NCI-H460 (cell line): ENCODE measurements at regions not wholly inside any gene's neighbourhood (a gene's known extent, or its start where the extent isn't known, plus 50 kb on each side); places are given as distances from the start of the nearest gene placed in this dataset.
A peak's percentile ranks its signal among the peaks of the same experiment; 100 is the strongest.
"Not testable (repeated sequence)": the region's sequence is repeated elsewhere in the genome, so short reads cannot be mapped to it uniquely, and the experiment has no call there.

Source experiments
- DNase-seq: peaks from one replicate; pipeline ENCODE4 v3.0.0-alpha.2; 2016; ENCODE audit warnings: low read depth; ENCODE audit errors: extremely low read depth

DNA sequence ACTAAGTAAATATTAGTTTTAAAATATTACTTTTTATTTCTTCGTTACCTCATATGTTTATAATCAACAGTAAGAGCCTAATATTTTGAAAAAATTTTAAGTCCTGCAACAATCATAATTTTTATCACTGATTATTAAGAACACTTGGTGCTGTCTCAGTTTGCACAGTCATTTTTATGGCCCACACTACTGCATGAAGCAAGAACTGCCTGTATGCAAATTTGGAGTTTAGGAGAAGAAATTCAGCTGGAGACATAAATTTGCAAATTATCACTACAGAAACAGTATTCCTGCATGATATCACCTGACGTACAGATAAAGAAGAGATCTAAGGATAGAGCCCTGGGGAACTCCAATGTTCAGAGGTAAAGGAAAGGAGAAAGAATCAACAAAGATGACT, 144.1 kb upstream of the RBBP8 start:
- DNase-seq = no peak

DNA sequence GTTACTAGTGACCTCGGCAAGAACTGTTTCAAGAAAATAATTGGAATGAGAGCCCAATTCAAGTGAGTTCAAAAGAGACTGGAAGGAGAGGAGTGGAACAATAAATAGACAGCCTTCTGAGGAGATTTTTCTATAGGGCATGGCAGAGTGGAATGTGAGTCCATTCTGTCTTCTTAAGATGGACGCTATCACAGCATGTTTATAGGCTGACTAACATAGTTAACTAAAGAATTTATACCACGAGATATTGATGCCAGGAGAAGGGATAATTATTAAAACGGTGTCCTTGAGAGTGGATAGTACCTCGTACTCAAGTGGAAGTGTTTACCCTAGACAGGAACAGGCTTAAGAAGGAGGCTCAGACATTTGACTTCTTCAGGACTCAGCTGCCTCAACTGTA, 143.5 kb upstream of the RBBP8 start:
- no peak for DNase-seq

DNA sequence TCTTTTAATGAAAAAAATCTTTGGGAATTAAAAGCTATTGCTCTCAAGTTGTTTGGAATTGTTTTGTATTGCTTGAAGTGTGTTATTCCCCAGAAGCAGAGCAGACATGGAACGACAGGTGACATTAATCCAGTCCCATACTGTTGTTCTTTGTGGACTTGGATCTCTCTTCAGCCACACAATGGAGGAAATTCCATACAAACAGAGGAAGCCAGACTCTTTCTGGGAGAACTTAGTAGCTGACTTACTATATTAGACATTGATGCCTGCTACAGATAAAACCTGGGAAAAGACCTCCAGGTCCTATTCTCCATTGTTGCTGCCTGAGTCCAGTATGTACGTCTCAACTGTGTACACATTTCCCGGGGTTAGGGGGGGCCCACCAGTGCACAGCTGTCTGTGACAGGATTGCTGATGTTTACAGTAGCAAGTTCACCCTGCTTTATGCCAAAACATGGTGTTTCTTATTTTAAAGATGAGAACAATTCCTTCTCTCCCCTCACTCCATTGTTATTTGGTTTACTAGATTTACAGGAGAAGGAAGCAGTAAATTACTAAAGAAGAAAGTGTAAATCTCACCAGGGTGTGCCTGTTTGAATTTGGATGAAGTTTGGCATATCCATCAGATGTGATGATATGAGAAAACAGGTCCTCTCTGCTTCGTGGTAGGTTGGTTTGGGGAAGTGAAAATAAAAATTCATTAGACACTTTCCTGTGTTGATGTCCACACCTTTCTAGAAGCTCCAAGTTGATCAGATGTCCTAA, 142.4 kb upstream of the RBBP8 start:
- no peak for DNase-seq

DNA sequence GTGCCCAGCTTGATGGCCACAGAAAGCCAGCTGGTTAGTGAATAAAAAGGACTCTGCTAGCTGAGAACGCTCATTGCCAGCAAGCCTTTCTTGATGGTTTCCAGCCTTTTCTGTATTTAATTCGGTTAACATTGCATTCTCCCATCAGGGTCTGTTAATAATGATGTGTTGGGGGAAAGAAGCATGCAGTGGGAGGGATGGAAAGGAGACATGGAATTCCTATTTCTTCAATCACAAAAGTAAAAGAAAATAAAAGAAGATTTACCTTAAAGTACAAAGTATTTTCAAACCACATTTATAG, 141.9 kb upstream of the RBBP8 start:
- DNase-seq = no peak

DNA sequence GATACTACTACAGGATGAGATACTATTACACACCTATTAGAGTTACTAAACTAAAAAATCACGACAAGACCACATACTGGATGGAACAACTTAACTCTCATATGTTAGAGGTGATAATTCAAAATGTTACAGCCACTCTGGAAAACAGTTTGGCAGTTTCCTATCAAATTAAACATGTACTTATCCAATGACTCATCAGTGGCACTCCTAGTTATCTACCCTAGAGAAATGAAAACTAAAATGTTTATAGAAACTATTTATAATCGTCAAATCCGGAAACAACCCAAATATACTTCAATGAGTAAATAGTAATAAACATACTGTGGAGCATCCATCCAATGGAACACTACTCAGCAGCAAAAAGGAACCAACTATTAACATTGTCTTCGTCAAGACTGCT, 137.0 kb upstream of the RBBP8 start:
- no peak for DNase-seq

DNA sequence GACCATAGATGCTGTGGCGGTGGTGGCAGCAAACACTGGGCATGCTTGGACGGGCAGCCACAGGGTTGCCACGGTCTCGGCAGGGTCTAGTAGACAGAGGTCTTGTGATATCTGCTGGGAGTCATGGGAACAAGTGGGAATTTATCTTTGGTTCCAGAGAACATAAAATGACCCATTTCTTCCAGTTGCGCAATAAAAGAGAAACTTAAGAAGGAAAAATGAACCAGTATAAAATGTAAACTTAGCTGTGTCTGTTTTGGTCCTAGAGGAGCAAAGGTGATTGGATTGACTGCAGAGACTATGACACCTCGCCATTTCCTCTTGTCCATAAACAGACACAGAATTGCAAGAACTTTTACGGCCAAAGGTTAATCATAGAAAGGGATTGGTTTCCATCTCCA, 132.6 kb upstream of the RBBP8 start:
- DNase-seq = no peak

DNA sequence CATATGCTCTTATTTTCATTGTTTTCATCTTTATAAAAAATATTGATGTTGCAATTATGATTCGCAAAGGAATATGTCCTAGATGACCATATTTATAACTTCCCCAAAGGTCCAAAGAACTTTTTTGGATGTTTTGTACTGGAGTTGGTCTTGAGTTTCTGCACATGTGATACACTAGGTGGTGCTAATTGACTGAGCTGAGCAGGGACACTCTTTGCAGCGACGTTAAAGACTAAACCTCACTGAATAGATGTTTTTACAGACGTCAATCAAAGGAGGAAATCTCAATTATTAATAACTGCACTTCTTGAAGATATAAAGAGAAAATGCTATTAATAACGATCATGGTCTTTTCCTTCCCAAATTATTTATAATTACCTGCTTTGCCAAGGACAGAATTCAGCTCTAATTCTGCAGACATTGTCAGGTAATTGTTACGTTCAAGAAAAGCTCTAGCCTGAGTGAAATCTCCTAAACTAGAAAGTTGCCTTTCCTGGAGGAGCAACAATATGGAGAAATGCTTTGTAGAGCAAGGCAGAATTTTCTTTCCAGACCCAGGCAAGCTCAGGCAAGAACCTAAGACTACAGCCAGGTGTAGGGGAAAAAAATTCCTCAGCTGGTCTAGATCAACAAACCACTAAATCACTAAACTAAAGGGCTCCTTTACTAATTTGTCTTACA, 119.3 kb upstream of the RBBP8 start:
- DNase-seq = peak; percentile 6

DNA sequence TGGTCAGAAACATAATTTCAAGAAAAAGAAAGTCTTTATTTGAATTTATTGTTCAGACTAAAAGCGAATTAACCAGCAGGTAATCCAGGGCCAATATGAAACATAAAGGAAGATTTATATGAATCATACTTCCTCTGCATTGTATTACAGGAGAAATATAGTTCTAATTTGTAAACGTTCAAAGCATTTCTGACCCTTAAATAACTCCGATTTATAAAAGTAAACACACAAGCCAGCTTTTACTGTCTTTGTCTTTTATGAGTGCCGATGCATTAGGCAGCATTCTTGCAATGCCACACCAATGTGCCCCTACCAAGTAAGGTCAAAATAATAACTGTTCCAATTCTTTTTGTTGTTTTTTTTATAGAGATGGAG, 118.8 kb upstream of the RBBP8 start:
- DNase-seq = no peak

DNA sequence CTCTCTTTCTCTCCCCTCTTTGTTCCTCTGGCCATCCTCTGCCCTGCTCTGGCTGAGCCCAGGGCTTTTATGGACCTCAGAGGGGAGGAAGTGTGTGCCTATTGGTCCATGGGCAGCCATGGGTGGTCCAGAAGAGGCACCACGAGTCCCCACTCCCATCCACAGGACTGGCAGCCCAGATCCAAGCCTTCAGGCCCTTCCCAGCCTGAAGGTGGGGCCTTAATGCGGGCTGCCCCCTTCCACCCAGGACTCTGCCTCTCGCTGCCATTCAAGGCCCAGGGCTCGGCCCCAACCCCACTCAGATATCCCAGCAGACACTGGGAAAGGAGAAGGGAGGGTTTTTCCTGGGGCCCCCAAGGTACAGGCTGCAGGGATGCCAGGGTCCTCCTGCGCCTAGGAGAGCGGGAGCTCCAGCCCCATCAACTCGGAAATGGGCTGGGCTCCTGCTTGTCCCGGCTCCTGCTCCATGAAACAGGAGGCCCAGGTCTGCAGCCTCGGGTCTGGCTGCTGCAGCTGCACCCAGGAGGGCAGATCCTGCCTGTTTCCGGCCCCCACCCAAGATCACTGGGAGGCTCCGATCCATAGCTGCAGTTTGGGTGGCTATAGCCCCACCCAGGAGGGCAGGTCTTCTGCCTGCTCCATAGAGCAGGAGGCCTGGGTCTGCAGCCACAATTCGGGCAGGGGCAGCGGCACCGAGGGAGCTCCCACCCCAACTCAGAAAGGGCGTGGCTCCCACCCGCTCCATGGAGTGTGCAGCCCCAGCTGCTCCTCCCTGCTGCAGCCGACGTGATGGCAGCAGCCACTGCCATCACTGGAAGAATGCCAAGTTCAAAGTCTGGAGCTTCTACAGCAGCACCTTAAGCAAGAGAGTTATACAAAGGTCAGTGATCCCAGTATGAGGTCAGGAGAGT, 116.6 kb upstream of the RBBP8 start:
- no peak for DNase-seq

DNA sequence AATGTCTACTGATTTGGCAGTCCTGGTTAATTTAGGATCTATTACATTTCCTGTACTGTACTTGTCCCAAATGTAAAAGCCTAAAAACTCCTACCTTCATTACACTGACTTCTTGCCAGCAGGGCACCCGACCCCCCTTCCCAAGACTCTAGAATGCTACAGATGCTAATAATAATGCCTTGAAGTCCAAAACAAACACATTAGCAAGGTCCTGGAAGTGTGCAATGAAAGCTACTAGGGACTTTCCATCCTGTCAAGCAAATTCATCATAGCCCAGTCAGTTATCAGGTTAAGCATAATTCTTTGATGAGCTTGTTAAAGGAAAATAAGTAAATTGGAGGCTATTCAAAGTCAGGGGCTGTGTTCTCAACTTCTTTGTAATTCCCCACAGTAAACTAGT, 115.3 kb upstream of the RBBP8 start:
- no peak for DNase-seq

DNA sequence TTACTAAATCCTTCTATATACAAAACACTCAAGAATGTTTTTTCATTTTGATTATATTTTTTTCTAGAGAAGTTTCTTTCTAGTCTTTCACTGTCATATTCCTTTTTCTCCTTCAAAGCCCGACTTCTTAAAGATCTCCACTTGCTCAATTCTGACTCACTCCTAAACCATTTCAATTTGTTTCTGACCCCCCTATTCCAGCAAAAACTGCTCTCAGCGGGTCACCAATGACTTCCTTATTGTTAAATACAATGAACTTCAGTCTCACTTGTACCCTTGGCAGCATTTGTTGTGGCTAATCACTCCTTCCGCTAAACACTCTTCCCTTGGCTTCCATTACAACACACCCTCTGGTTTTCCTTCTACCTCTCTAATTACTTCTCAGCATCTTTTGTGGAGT, 111.1 kb upstream of the RBBP8 start:
- no peak for DNase-seq

DNA sequence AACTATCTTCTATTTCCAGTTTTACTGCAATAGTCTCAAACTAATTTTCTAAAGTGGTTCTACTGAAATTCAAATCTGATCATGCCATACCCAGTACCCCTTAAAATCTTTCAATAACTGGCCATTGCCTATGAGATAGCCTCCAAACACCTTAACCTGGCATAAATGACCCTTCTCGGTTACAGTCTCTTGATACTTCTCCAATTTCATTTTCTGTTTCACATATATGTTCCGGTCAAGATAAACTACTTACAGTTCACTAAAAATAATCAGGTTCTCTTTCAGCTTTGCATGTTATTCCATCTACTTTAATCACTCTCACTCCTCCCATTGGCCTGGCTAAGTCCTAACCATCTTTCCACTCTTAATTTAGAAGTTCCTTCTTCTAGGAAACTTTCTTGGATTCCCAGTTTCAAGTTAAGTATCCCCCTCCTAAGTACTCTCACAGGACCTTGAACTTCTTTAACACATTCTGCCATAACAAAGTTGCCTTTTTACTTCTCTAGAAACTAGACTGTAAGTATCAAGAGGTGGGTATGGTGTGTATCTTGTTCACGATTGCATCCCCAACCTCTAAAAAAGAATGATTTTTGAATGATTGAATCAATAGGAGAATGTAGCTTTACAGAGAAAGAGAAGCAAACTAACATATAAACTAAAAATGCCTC, 110.2 kb upstream of the RBBP8 start:
- DNase-seq = no peak

DNA sequence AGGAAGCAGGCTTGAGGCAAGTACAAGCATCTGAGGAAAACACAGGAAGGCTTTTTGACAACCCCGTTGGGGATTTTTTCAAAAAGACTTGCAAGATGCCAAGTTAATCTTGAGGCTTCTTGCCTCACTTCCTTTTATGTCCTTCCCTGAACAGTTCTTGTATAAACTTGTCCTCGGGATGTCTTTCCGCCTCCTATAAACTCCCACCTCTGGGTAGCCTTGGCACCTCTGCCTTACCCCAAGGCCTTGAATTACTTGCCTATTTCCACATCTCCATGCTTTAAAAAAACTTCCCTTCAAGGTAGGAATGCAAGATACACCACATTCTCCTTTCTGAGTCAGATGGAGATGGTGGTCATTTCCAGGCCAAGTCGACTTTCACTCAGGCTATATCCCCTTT, 106.4 kb upstream of the RBBP8 start:
- no peak for DNase-seq

DNA sequence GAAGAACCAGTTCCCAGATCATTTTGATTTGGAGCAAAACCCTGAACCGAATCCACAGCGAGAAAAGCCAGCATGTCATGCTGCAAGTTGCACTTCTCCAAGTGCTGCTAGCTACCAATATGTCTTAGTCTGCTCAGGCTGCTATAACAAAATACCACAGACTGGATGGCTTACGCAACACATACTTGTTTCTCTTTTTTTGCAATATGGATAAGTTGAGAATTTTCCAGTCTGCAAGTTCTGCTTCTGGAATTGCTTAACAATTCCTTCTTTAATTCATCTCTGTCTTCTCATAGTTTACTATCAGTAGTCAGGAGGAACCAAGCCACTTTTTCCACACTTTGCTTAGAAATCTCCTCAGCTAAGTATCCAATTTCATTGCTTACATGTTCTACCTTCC, 105.9 kb upstream of the RBBP8 start:
- DNase-seq = no peak

DNA sequence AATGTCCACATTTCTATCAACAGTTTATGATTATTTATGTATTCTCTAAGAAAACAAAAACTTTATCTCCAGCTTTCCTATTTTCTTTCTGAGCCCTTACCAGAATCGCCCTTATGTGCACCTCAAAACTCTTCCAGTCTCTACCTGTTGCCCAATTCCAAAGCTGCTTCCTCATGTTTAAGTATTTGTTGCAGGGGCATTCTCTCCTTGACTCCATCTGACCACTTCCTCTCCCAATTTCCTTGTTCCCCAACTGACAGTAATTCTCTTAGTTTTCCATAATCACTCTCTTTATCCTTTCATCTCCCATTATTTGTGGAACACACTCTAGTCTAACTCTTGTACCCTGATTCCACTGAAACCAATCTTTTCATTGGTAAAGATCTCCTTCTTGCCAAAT, 105.4 kb upstream of the RBBP8 start:
- no peak for DNase-seq

DNA sequence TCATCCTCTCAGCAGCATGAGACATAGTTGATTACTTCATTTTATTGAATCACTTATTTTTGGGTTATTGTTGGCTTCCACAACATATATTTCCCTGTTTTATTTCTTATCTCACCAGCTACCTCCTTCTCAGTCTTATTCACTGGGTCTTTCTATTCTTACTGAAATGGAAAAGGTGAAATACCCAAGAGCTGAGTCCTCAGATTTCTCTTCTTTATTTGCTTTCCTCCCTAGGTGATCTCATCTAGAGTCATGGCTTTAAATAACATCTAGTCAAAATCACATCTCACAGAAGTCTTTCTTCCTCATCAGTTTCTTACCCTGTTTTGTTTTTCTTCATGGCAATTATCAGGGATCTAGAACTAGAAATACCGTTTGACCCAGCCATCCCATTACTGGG, 105.0 kb upstream of the RBBP8 start:
- DNase-seq = no peak

DNA sequence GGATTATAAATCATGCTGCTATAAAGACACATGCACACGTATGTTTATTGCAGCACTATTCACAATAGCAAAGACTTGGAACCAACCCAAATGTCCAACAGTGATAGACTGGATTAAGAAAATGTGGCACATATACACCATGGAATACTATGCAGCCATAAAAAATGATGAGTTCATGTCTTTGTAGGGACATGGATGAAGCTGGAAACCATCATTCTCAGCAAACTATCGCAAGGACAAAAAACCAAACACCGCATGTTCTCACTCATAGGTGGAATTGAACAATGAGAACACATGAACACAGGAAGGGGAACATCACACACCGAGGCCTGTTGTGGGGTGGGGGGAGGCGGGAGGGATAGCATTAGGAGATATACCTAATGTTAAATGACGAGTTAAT, 104.5 kb upstream of the RBBP8 start:
- DNase-seq = not testable (repeated sequence)

DNA sequence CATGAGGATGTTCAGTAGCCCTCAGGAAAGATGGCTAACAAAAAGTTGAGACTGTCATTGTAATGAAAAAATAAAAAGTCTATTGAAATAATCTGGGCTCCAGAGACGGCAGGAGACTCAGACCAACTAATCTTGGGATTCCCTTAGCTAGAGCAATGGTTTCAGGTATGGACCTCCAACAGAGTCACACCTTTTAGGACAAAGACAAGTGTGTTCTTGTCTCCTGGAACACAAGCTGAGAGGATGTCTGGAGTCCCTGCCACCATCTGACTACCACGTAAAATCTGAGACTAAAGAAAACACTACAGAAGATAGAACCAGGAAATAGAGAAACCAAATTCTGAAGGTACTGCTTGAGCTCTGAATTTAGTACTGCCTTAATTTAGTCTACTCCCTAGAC, 103.3 kb upstream of the RBBP8 start:
- DNase-seq = no peak

DNA sequence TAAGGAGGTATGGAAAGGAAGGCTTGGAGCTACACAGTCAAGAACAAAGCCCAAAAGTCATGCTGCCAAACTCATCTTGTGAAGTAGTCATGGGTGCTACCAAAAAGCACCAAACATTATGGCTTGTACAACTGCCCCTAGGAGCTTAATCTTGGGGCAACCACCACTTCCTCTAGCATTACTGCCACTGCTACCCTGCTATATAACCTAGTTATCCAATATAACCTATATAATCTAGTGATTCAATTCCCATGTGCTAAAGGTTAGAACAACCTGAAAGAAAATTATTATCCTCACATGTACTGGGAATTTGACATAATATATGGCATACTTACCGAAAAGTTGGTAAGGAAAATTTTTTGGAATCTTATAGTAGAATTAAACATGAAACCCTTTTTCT, 102.6 kb upstream of the RBBP8 start:
- DNase-seq = no peak

DNA sequence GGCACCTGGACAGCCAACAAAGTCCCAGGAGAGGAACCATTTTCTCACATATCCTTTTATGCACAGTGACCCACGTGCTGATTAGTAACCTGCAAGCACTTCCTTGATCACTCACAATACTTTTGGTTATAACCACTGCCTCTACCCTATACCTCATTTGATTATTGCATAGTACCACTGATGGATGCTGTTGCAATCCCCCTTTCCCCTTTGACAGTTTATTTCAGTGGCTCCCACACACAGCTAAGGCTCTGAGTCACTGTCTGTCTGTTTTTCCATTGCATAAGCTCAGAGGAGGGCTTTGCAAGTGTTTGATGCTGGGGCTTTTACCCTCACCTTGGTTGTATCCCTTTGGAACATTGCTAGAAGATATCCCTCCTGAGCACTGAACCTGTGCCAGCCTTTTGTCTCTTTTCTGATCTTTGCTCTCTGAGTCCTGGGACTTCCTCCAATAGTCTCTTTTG, 101.7 kb upstream of the RBBP8 start:
- DNase-seq = no peak

DNA sequence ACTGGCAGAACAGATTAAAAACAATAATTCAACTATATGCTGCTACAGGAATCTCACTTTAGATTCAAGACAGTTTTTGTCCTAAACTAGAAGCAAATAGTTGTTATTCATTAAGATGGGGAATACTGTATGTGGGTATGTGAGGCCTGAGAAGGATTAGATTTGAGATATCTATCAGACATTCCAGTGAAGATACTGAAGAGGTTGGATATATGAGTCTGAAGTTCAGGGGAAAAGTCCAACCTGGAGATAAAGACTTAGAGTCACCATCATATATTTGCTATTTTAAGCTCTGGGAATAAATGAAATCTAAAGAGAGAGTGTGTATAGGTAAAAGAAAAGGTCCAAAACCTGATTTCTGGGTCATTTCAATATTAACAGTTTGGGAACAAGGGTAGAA, 96.2 kb upstream of the RBBP8 start:
- DNase-seq = no peak
